TTC549 (cell line): ENCODE measurements at regions not wholly inside any gene's neighbourhood (a gene's known extent, or its start where the extent isn't known, plus 50 kb on each side); places are given as distances from the start of the nearest gene placed in this dataset.
"Not testable (repeated sequence)": the region's sequence is repeated elsewhere in the genome, so short reads cannot be mapped to it uniquely, and the experiment has no call there.

Experiments
- FAIRE-seq: peaks from 2 replicates; lab custom pipeline; 2012; peaks lifted over from hg19 to GRCh38; lab: Jason Lieb, UNC

DNA sequence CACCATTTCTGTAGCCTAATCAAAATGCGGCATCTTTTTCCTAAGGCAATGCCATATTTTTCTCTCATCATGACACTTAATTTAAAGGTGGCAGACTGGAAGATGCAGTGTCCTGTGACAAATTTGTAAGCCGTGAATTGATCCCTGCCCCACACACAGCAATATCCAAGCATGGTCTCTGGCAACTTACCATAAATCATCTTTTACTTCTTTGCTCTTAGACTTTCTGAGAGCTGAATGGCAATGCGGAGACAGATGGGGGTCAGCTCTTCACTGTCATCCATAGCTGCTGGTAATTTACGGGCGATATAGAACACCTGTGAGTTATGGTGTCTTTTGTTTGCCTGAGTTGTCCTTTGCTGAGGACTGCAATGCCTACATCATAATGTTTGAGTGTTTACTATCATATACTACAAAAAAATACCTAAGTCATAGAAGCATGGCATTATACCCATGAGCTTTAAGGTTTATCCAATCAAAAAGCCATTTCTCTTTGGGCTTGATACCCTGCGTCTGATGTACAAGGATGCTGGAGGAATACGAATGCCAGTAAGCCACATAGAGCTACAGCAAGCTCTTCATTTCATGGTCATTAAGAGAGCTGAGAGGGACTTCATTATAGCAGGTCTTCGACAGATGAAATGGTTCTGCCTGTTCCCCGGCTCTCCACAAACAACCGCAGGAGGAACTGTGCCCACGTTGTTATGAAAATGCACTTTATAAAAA lies 148.1 kb downstream of the TRIML1 start:
- FAIRE-seq: no peak

DNA sequence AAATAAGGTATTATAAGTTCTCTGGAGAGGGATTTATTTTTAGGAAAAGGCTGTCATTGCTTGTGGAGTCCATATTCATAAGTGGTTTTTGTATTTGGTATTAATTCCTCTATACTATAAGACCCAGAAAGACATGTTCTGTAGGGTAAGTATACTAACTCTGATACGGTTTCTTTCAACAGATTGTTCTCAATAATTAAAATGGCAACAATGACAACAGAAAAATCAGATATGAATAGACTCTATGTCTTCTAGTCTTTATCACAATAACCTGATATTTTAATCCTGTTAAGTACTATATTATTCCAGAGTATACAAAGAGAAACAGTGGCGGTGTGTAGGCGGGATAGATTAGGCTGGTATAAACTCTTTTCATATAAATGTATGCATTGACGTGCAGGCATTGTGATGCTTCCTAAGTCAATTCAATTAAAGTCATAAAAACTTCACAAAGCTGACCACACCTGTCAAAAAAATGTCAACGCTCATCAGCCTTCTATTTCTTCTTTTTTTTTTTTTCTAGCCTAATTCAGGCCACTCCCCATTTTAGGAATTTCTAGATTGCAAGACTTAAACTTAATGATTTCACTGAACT lies 150.4 kb downstream of the TRIML1 start:
- no peak for FAIRE-seq

DNA sequence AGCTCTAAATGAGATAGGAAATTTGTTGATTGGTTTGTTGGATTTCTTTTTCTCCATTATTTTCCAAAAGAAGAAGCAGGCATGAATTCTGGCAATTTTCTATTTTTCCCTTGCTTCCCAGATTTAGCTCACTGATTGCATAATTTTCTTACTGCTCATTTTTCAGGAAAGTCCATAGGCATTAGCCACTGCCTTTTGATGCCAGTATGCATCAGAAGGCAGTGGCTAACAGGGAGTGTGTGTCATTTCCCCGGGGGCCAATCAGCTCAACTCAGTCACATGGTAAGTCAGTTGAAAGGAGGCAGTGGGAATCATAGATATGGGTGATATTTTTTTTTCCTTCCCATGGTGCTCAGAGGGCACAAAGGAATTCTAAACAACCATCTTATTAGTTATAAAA lies 156.7 kb downstream of the TRIML1 start:
- no peak for FAIRE-seq

DNA sequence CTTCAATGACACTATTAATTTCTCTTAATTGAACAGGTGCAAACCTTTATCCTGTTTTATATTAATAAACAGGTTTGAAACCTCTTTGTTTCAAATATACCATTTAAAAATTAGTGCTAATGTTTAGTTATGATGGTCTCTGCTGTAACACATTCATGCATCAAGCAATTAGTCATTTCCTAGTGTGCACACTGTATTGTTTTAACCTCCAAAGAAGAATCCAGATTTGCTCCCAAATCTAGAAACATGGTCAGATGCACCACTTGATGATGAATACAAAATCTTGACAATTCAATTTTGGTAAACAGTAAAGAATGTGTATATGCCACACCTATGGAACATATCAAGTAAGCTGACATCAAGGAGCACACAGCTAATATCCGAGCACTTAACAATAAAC lies 157.1 kb downstream of the TRIML1 start:
- FAIRE-seq: no peak

DNA sequence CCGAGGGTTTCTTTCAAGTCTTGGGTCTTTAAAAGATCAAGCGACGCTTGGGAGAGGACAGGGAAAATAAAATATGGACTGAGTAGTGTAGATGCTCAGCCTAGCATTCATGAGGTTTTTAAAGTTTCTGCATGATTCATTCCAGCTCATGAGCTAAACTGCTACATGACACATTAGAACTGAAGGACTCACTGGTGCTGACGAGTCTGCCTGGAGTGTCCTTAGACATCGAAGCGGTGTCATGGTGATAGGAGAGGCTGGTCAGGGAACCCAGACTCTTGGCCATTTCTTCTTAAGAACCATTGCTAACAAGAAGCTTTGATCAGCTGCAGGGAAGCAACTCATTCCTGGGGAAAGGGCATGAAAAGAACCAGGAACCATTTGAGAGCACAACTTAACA lies 158.6 kb downstream of the TRIML1 start:
- no peak for FAIRE-seq

DNA sequence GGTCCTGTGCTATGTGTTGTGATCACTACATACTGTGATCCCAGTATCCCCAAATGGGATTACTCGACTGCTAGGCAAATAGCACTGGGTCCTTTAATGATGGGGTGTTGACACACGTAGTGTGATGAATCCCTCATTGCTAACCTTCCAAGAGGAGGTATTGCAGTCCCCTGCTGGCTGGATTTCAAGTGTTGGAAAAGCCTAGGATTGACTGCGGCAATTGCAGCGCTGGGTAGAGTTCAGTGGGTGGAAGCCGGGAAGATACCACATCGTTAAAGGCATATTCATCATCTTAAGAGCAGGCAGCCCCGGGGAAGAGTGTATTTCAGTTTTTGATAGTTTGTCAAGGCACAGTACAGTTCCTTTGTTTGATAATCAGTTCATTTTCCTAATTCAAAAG lies 159.9 kb downstream of the TRIML1 start:
- FAIRE-seq: no peak

DNA sequence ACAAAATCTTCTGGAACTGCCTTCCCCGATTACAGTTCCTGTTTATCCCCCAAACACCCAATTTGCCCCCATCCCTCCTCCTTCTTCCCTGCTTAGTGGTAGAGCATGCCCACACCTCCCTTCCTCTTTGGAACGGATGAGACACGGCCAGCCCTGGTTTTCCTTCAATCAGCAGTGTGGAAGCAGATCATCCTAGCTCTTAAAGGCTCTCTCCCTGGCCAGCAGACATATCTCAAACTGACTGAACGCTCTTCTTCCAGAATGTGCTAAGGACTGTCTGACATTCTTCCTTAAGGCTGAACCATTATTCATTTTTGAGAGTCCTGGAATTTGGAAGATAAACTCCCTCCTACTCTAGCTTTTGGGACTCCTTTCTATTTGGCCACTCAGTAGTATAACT lies 161.1 kb downstream of the TRIML1 start:
- no peak for FAIRE-seq

DNA sequence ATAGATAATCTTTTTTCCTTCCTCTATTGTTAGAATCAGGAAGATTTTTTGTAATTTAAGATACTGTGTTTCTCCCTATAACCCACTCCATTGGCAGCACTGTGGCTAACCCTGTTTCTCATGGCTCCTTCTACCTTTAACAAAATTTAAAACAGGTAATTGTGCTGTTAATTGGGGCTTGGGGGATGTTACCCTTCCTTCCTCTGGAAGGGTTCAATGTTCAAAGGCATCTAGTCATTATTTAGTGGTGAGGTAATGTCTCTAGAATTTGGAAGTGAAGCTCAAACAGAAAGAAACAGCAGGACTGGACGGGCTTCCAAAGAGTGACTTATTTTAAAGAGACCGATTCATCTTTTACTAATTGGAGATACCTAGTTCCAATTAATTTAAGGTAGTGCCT lies 166.4 kb downstream of the TRIML1 start:
- no peak for FAIRE-seq

DNA sequence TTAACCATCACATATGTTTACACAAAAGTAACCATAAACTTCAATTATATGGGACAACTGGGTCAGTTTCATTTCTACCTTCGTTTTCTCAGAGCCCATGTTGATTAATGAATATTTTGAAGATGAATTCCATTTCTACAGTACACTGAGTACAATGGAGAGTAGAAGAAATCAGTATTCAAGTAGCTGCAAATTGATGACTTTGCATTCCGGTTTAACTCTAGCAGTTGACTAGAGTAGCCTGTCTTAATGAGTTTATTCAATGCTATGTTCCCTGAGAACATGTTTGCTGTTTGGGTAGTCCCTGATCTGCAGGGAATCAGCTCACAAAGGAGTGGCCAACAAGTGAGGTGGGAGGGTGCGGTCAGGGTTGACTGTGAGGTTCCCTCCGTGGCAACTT lies 168.3 kb downstream of the TRIML1 start:
- FAIRE-seq: no peak

DNA sequence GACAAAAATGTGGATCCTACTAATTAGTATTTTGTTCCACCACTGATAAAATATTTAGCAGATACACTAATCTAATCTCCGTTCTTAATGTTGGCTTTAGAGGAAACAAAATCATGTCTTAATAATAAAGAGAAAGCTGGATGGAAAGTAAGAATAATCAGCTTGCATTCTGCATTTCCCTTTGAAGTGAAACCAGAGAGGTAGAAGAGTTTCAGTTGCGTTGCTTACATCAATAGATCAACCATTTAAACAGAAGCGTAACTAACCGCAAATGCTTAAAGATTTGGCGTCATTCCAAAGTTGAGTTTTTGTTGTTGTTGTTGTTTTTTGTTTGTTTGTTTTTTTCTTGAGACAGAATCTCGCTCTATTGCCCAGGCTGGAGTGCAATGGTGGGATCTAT lies 168.9 kb downstream of the TRIML1 start:
- no peak for FAIRE-seq

DNA sequence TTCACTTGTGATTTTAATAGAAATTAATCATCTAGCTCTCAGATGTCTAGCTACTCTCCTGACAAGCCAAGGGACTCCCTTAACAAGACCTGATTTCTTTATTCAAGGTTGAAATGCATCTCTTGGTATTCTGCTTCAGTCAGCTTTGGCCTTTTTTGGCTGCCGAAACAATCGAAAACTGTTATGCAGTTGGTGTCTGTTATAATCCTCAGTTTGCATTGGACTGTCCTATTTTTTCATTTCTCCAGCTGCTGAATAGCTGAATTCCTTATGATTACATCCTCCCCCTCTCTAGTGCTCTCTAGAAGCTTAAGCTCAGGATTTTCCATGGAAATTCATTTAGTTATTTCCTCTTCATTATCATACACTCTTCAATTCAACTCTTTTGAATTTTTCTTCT lies 177.2 kb downstream of the TRIML1 start:
- FAIRE-seq: no peak

DNA sequence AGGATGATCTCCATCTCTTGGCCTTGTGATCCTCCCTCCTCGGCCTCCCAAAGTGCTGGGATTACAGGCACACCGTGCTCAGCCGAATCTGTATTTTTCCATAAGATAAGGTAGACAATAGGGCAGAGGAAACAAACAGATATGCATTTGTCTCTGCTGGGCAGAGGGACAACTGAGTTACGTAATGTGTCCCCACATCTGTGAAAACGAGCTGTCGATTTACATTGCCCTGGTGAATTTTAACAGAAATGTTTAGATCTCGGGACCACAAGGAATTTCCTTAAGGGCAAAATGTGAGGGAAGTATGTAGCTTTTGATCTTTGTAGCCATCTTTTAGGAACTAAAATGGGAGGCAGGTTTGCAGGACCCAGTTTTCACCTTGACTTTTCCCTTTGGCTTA lies 189.7 kb downstream of the TRIML1 start:
- no peak for FAIRE-seq

DNA sequence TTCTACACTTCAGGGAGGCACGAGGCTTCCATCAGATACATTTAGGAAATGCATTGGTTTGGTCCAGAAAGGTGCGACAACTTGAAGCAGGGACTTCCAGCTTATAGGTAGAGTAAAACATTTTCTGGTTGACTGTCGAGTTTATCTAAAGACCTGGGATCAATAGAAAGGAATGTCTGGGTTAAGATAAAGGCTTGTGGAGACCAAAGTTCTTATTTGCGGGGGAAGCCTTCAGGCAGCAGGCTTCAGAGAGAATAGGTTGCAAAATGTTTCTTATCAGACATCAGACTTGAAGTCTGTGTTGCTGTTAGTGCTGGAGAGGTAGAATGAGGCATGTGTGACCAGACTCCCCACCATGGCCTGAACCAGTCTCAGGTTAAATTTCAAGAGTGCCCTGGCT lies 190.3 kb downstream of the TRIML1 start:
- no peak for FAIRE-seq

DNA sequence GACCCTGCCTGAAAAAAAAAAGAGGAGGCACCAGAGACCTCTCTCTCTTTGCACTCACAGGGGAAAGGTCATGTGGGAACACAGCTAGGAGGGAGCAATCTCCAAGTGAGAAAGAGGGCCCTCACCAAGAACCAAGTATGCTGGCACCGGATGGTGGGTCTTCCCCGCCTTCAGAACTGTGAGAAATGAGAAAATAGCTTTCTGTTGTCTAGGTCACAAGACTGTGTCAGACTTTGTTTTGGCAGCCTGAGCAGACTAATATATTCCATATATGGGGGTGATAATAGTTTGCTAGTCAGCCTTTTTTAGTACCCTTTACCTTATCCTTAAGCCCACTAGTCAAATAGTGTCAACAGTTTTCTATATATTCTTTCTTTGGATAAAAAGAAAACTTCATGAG lies 193.0 kb downstream of the TRIML1 start:
- FAIRE-seq: no peak

DNA sequence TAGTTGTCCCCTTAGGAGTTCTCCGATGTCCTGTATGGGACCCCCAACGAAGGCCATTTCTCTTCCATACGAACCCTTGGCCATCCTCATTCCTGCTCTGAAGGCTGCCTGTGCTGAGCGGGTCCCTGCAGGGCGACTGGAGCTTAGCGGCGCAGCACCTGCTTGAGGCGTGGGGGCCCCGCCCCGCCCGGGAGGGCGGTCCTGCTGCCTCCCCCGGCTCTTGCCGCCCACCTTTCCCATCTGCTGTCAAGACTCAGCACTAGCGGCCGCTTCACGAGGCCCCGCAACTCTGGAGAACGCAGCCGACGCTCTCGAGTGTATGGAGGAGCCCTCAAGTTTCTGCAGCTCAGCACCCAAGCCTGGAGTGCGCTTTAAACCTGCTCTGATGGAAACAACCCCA lies 197.7 kb downstream of the TRIML1 start:
- FAIRE-seq: no peak

DNA sequence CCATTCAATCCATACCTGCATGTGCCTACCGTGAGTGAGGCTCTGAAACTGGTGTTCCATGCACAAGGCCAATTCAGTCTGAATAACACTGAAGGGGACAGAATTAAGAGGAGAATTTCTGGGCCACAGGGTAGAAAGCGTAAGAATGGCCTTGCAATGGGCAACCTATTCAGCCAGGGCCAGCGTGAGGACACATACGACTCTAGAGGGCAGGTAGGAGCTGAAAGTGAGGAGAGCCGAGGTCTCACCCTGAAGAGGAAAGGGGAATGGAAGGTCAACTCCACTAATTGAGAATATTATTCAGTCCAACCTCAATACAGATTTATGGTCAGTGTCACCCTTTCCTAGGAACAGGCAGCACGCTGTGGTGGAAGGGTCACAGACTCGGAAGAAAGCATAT lies 202.2 kb downstream of the TRIML1 start:
- no peak for FAIRE-seq

DNA sequence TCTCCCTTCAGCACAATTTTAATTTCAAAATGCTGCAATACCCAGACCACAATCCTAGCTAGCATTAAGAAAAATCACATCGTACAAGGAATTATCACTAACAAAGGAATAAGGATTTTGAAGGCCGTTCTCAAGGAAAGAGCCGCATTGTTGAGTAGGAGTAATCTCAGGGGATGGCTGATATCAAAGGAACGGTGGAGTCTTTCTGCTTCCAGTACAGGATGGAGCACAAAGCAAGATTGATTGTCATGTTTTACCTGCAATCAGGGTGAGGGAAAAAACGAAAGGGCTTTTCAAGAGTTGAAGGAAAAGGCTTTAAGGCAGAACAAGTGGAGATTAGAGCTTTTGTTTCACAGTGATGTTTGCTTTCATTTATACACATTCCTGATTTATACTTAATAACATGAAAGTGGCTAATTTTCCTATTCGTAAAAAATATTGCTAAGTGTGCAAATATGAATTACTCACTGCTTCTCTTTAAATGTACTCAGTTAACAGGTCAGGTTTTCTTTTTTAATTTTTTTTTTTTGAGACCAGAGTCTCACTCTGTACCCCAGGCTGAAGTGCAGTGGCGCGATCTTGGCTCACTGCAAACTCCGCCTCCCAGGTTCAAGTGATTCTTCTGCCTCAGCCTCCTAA lies 207.0 kb downstream of the TRIML1 start:
- no peak for FAIRE-seq

DNA sequence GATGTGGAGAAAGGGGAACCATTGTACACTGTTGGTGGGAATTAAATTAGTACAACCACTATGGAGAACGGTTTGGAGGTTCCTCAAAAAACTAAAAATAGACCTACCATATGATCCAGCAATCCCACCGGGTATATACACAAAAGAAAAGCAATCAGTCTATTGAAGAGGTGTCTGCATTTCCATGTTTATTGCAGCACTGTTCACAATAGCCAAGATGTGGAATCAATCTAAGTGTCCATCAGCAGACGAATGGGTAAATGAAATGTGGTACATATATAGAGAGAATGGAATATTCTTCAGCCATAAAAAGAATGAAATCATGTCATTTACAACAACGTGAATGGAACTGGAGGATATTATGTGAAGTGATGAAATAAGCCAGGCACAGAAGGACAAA lies 208.1 kb downstream of the TRIML1 start:
- no peak for FAIRE-seq

DNA sequence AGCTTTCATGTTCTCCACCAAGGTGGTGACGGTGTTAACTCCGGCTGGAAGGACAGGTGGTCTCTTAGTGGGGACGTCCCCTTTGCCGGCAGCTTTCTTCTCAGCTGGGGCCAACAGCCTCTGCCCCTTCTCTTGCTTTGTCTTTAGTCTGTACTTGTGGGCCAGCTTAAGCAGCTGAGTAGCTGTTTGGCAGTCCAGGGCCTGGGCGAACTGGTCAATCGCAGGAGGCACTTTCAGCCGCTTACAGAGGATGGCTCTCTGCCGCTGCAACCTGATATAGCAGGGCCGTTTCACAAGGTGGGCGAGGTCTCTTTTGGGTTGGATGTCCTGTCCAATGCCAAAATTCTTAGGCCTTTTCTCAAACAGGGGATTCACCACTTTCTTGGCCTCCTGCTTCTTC lies 210.3 kb downstream of the TRIML1 start:
- FAIRE-seq: not testable (repeated sequence)

DNA sequence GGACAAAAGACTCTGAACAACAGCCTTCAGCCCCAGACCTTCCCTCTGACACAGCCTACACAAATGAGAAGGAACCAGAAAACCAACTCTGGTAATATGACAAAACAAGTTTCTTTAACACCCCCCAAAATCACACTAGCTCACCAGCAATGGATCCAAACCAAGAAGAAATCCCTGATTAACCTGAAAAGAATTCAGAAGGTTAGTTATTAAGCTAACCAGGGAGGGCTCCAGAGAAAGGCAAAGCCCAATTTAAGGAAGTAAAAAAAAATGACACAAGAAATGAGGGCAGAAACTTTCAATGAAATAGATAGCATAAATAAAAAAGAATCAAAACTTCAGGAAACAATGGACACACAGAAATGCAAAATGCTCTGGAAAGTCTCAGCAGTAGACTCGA lies 224.0 kb downstream of the TRIML1 start:
- no peak for FAIRE-seq

DNA sequence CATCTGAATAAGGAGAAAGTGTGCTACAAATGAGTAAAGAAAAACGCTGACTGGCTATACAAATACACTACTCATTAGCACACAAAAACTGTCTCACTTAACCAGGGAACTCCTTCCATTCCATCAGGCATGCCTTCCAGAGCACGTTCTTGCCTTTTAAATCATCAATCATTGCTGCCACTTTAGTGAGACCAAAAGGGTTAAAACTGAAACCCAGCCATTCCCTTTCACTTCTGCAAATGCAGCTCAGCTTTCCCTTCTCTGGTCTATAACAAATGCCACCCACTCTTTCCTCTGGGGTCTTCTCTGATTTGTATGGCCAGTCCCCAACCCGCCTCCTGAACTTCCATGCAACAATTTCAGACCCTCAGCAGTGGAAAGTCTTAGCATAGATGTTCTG lies 231.5 kb downstream of the TRIML1 start:
- FAIRE-seq: no peak

DNA sequence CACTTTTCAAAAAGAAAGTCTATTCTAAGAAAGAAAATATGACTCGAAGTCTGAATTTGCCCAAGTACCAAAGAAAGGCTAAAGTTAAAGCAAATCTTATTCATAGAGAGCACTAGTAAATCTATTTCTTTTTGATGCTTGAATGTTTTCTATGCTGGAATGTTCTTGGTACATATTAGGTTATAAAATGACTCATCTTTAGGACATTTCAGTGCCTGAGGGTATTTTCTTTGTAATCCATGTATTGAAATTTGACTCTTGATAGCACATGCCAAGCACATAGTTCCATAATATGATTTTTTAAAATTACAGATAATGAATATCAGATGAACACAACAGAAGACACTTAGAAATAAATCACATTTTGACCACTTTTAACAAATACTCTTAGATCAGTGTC lies 232.8 kb downstream of the TRIML1 start:
- FAIRE-seq: no peak

DNA sequence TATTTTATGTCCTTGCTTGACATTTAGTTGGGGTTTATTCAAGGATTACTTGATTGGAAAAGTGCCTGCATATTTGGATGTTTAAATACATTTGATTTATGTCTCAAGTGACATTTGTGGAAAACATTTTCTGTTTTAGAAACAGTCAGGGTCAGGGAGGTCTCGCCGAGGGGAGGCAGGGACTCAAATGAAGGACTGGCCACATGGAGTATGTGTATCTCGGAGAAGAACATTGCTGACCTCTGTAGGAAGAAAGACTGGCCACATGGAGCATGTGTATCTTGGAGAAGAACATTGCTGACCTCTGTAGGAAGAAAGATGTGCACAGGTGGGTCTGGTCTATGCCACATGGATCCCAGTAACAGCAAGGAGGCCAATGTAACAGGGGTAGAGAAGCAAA lies 233.6 kb downstream of the TRIML1 start:
- no peak for FAIRE-seq

DNA sequence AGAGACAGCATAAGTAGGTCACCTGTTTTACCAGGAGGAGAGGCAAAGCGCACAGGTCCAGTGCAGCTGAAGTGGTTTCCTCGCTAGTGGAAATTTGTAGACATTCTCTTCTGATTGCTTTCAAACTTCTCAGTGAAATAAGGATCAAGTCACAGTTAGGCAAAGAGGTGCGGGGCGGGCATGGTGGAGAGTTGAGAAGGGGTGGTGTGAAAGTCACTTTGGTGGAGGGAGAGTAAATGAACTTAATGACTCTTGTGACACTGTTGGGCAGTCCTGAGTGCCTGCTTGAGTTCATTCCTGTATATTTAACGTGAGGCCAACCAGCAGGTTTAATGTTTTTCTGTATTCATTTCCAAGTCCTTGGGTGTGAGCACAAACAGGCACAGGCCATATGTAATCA lies 235.6 kb downstream of the TRIML1 start:
- no peak for FAIRE-seq
